Prostate gland (tissue), 2 donors: ENCODE measurements at regions not wholly inside any gene's neighbourhood (a gene's known extent, or its start where the extent isn't known, plus 50 kb on each side); places are given as distances from the start of the nearest gene placed in this dataset.

Source experiments
- DNase-seq: peaks from one replicate; pipeline ENCODE4 v3.0.0-alpha.2; 2019; ENCODE audit warnings: low spot score
- H3K27ac ChIP-seq, 2 donors: fragments of 200-600 bp; sonication (generic); 2 replicates each; pipeline ENCODE4 v1.5.1; 2017 to 2019
- H3K27me3 ChIP-seq: fragments of 200-600 bp; sonication (generic); replicated peaks from 2 replicates; pipeline ENCODE4 v1.5.1; 2019; ENCODE audit not compliant: insufficient read depth
- H3K36me3 ChIP-seq, 2 donors: fragments of 200-600 bp; sonication (generic); 1 replicate in 1 of 2; 2 replicates in 1 of 2; pipeline versions ENCODE4 v1.5.1 to v1.8.1; 2017 to 2019
- H3K4me1 ChIP-seq: fragments of 200-600 bp; sonication (generic); replicated peaks from 2 replicates; pipeline ENCODE4 v1.5.1; 2019
- H3K4me3 ChIP-seq, 2 donors: fragments of 200-600 bp; sonication (generic); 2 replicates each; pipeline ENCODE4 v1.5.1; 2017 to 2019
- H3K9me3 ChIP-seq: fragments of 200-600 bp; sonication (generic); 2 replicates; pipeline ENCODE4 v1.5.1; 2017
- POLR2A ChIP-seq: fragments of 450-650 bp; IDR thresholded peaks from one replicate; pipeline ENCODE4 v1.6.1; 2016; ENCODE audit warnings: antibody characterized with exemption, mild to moderate bottlenecking
- POLR2AphosphoS5 ChIP-seq: sonication (generic); formaldehyde crosslinking; IDR thresholded peaks from one replicate; pipeline ENCODE4 v1.6.1; 2017; ENCODE audit warnings: antibody characterized with exemption
- WGBS: methylation state at CpG from one replicate; pipeline ENCODE4 v1.1.5; 2018; 5-methylcytosine and 5-hydroxymethylcytosine counted together
- intact Hi-C: fragments of 100-400 bp; cut with DNase I; formaldehyde crosslinking; loops from one replicate; pipeline ENCODE4 v1.14.2; 2022
- TF ChIP-seq, protein P1 (sequence below), 4 experiments: fragments of 200-600 bp in 2 of 4; fragments of 450-650 bp in 2 of 4; sonication (generic) in 2 of 4; IDR thresholded peaks; 1 replicate in 3 of 4; 2 replicates in 1 of 4; pipeline ENCODE4 v1.5.1; 2016 to 2019; ENCODE audit warnings: antibody characterized with exemption in 4 of 4, mild to moderate bottlenecking in 2 of 4, moderate library complexity in 2 of 4

GRCh38 chr15:81548365-81549130, 174.5 kb upstream of the TMC3 start:
- no peak for DNase-seq
- Histone ChIP-seq H3K27me3 (no peaks in the 10 kb centered on the region), H3K27ac (no peak overlapping the region), H3K9me3 (no peaks in the 10 kb centered on the region), H3K4me1 (no peaks in the 10 kb centered on the region), H3K4me3 (no peak overlapping the region), H3K36me3 (no peaks in the 10 kb centered on the region)
- intact Hi-C loops, result no loop called here
- TF ChIP-seq POLR2AphosphoS5 (no peak), POLR2A (no peak)
- TF ChIP-seq, protein P1, sequence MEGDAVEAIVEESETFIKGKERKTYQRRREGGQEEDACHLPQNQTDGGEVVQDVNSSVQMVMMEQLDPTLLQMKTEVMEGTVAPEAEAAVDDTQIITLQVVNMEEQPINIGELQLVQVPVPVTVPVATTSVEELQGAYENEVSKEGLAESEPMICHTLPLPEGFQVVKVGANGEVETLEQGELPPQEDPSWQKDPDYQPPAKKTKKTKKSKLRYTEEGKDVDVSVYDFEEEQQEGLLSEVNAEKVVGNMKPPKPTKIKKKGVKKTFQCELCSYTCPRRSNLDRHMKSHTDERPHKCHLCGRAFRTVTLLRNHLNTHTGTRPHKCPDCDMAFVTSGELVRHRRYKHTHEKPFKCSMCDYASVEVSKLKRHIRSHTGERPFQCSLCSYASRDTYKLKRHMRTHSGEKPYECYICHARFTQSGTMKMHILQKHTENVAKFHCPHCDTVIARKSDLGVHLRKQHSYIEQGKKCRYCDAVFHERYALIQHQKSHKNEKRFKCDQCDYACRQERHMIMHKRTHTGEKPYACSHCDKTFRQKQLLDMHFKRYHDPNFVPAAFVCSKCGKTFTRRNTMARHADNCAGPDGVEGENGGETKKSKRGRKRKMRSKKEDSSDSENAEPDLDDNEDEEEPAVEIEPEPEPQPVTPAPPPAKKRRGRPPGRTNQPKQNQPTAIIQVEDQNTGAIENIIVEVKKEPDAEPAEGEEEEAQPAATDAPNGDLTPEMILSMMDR (IDR thresholded peaks at IDR 0.05), result no peak
- 75% methylated on average over 7 of the region's 7 CpGs for WGBS

GRCh38 chr15:81547521-81548132, 173.6 kb upstream of the TMC3 start:
- Histone ChIP-seq H3K36me3 (no peaks in the 10 kb centered on the region), H3K4me1 (no peaks in the 10 kb centered on the region), H3K27ac (no peak overlapping the region), H3K27me3 (no peaks in the 10 kb centered on the region), H3K4me3 (no peak overlapping the region), H3K9me3 (no peaks in the 10 kb centered on the region)
- no peak for TF ChIP-seq POLR2A
- TF ChIP-seq, protein P1 (IDR thresholded peaks at IDR 0.05), result no peak
- no peak for TF ChIP-seq POLR2AphosphoS5
- DNase-seq, result no peak
- whole genome bisulfite sequencing, result 86% methylated on average over 2 of the region's 2 CpGs
- intact Hi-C loops, result no loop called here

- DNase-seq, result no peak
Measured at GRCh38 chr15:81544385-81544784, 170.4 kb upstream of the TMC3 start.

DNA sequence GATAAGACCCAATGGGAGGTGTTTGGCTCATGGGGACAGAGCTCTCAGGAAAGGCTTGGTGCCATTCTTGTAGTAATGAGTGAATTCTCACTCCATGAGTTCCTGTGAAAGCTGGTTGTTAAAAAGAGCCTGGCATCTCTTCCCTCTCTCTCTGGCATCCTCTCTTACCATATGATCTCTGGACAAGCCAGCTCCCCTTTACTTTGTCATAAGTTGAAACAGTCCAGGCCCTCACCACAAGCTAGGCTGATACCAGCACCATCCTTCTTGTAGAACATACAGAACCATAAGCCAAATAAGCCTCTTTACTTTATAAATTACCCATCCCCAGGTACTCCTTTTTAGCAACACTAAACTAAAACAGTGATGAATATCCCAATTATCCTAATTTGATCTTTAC, 166.9 kb upstream of the TMC3 start:
- H3K27ac ChIP-seq, result no peak overlapping the region
- intact Hi-C loops, result no loop called here
- H3K9me3 ChIP-seq, result no peaks in the 10 kb centered on the region
- H3K27me3 ChIP-seq, result no peaks in the 10 kb centered on the region
- TF ChIP-seq, protein P1 (IDR thresholded peaks at IDR 0.05), result no peak
- TF ChIP-seq POLR2A (no peak), POLR2AphosphoS5 (no peak)
- H3K4me1 ChIP-seq, result no peaks in the 10 kb centered on the region
- H3K4me3 ChIP-seq, result no peak overlapping the region
- DNase-seq, result no peak
- no peaks in the 10 kb centered on the region for H3K36me3 ChIP-seq

More at GRCh38 chr15:81544385-81544784, 170.4 kb upstream of the TMC3 start:
- no peak overlapping the region for H3K4me3 ChIP-seq
- intact Hi-C loops, result no loop called here
- no peaks in the 10 kb centered on the region for H3K36me3 ChIP-seq
- no peaks in the 10 kb centered on the region for H3K27me3 ChIP-seq
- H3K4me1 ChIP-seq, result no peaks in the 10 kb centered on the region
- TF ChIP-seq, protein P1 (IDR thresholded peaks at IDR 0.05), result no peak
- TF ChIP-seq POLR2A (no peak), POLR2AphosphoS5 (no peak)
- H3K9me3 ChIP-seq, result no peaks in the 10 kb centered on the region
- 83% methylated on average over 2 of the region's 2 CpGs for WGBS
- no peak overlapping the region for H3K27ac ChIP-seq

- intact Hi-C loops, result no loop called here
- no peaks in the 10 kb centered on the region for H3K9me3 ChIP-seq
- no peaks in the 10 kb centered on the region for H3K4me1 ChIP-seq
- H3K4me3 ChIP-seq, result no peak overlapping the region
- no peaks in the 10 kb centered on the region for H3K27me3 ChIP-seq
- H3K27ac ChIP-seq, result no peak overlapping the region
- TF ChIP-seq, protein P1 (IDR thresholded peaks at IDR 0.05), result no peak
- TF ChIP-seq POLR2A, result no peak
- no peak for TF ChIP-seq POLR2AphosphoS5
- WGBS, result 71% methylated on average over 6 of the region's 6 CpGs
- DNase-seq, result no peak
- H3K36me3 ChIP-seq, result no peaks in the 10 kb centered on the region
Measured at GRCh38 chr15:81536356-81536755, 162.3 kb upstream of the TMC3 start.
